ENCODE measurements at regions not wholly inside any gene's neighbourhood (a gene's known extent, or its start where the extent isn't known, plus 50 kb on each side); places are given as distances from the start of the nearest gene placed in this dataset.

DNA sequence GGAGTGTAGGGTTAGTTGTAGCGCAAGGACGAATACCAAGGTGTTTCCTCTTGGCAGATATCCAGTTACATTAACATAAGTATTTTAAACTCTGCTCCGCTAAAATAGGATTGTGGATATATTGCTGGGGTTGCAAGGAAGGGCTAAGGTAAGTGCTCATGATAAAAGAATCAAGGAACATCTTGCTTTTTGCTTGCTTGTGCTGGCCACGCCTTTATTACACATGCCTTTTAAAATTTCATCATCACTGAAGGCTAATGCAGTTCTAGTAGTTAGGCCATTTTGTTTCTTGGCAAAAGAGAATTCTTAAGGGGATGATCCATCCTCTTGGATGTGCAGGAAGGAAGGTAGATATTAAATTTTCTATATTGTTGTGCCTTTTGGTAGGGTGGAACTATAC is 415.6 kb upstream of the TPM1 start:
- Histone ChIP-seq H3K36me3 (no peaks in the 10 kb centered on the region), H3K27ac (no peak overlapping the region), H3K4me3 (no peak overlapping the region), H3K4me1 (no peaks in the 10 kb centered on the region), H3K9me3 (no peaks in the 10 kb centered on the region), H3K27me3 (no peaks in the 10 kb centered on the region)
- intact Hi-C loops (cut with DNase I) = no loop called here
- 84% methylated on average over 4 of the region's 4 CpGs for WGBS (ENCODE audit: insufficient coverage, low coverage, low lambda C conversion rate, missing lambda C conversion rate)
- TF ChIP-seq, protein P1, sequence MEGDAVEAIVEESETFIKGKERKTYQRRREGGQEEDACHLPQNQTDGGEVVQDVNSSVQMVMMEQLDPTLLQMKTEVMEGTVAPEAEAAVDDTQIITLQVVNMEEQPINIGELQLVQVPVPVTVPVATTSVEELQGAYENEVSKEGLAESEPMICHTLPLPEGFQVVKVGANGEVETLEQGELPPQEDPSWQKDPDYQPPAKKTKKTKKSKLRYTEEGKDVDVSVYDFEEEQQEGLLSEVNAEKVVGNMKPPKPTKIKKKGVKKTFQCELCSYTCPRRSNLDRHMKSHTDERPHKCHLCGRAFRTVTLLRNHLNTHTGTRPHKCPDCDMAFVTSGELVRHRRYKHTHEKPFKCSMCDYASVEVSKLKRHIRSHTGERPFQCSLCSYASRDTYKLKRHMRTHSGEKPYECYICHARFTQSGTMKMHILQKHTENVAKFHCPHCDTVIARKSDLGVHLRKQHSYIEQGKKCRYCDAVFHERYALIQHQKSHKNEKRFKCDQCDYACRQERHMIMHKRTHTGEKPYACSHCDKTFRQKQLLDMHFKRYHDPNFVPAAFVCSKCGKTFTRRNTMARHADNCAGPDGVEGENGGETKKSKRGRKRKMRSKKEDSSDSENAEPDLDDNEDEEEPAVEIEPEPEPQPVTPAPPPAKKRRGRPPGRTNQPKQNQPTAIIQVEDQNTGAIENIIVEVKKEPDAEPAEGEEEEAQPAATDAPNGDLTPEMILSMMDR (IDR thresholded peaks at IDR 0.05) = no peak
- TF ChIP-seq POLR2A (IDR thresholded peaks at IDR 0.05) = no peak
- no peak for ATAC-seq
- no peak for DNase-seq

DNA sequence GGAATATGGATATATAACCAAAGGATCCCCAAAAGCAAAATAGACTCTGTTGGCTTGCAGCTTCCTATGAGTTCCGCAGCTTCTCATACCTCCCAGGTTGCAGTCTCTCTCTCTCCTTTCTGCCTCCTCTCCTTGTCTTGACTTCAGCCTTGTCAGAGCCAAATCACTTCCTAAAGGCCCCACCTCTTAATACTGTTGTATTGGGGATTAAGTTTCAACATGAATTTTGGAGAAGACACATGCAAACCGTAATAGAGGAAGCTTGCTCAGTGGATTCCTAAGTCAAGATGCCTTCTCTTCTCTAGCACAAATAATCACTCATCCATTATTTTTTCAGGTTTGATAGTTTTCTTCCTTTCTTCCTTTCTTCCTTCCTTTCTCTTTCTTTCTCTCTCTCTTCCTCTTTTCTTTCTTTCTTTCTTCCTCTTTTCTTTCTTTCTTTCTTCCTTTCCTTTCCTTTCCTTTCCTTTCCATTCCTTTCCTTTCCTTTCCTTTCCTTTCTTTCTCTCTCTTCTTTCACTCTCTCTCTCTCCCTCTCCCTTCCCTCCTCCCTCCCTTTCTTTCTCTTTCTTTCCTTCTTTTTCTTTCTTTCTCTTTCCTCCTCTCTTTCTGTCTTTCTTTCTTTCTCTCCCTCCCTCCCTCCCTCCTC is 411.3 kb upstream of the TPM1 start:
- no peak overlapping the region for H3K27ac ChIP-seq
- 89% methylated on average over 2 of the region's 2 CpGs for WGBS (ENCODE audit: insufficient coverage, low coverage, low lambda C conversion rate, missing lambda C conversion rate)
- TF ChIP-seq, protein P1 (IDR thresholded peaks at IDR 0.05) = no peak
- no peak for TF ChIP-seq POLR2A (IDR thresholded peaks at IDR 0.05)
- H3K36me3 ChIP-seq = no peaks in the 10 kb centered on the region
- H3K4me1 ChIP-seq = no peaks in the 10 kb centered on the region
- no peaks in the 10 kb centered on the region for H3K9me3 ChIP-seq
- DNase-seq (no peak), ATAC-seq (no peak)
- H3K27me3 ChIP-seq = no peaks in the 10 kb centered on the region
- intact Hi-C loops (cut with DNase I) = no loop called here
- no peak overlapping the region for H3K4me3 ChIP-seq

GRCh38 chr15:62636823-62637573 is 405.5 kb upstream of the TPM1 start:
- Histone ChIP-seq H3K4me1 (no peaks in the 10 kb centered on the region), H3K27me3 (no peaks in the 10 kb centered on the region), H3K4me3 (no peak overlapping the region), H3K9me3 (no peaks in the 10 kb centered on the region), H3K36me3 (no peaks in the 10 kb centered on the region), H3K27ac (no peak overlapping the region)
- WGBS (ENCODE audit: insufficient coverage, low coverage, low lambda C conversion rate, missing lambda C conversion rate) = 66% methylated on average over 9 of the region's 9 CpGs
- ATAC-seq = no peak
- TF ChIP-seq POLR2A (IDR thresholded peaks at IDR 0.05) = no peak
- TF ChIP-seq, protein P1 (IDR thresholded peaks at IDR 0.05) = no peak
- DNase-seq = no peak
- intact Hi-C loops (cut with DNase I) = no loop called here

DNA sequence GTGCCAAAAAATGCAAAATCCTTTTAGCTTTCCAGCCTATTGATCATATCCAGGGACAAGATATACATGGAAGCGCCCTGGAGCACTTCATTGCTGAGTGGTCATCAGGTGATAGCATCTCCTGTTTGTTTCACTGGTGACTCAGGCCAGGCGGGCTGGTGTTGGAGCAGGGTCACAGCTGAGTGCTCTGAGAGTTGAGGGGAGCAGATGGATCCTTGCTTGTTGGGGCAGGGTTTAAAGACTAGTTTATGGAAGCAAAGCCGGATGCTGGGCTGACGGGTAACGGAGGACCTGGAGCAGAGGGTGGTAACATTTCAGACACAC is 405.0 kb upstream of the TPM1 start:
- Histone ChIP-seq H3K9me3 (no peaks in the 10 kb centered on the region), H3K4me3 (no peak overlapping the region), H3K4me1 (no peaks in the 10 kb centered on the region), H3K36me3 (no peaks in the 10 kb centered on the region), H3K27me3 (no peaks in the 10 kb centered on the region), H3K27ac (no peak overlapping the region)
- no peak for ATAC-seq
- intact Hi-C loops (cut with DNase I) = no loop called here
- no peak for DNase-seq
- 76% methylated on average over 4 of the region's 5 CpGs for WGBS (ENCODE audit: insufficient coverage, low coverage, low lambda C conversion rate, missing lambda C conversion rate)
- TF ChIP-seq POLR2A (IDR thresholded peaks at IDR 0.05) = no peak
- TF ChIP-seq, protein P1 (IDR thresholded peaks at IDR 0.05) = no peak
